Mucosa of descending colon (tissue), 3 donors: ENCODE measurements at regions not wholly inside any gene's neighbourhood (a gene's known extent, or its start where the extent isn't known, plus 50 kb on each side); places are given as distances from the start of the nearest gene placed in this dataset.

Experiments
- ATAC-seq: fragments of 200-7000 bp; cut with Tn5 transposase; one replicate; pipeline ENCODE4 v1.9.1; 2020; ENCODE audit warnings: mild to moderate bottlenecking, moderate library complexity
- DNase-seq, 3 donors: peaks; one replicate each; pipeline ENCODE4 v3.0.0-alpha.2; 2020
- H3K36me3 ChIP-seq: fragments of 200-600 bp; one replicate; pipeline ENCODE4 v1.8.0; 2021; ENCODE audit warnings: low read depth, mild to moderate bottlenecking
- H3K4me1 ChIP-seq: fragments of 200-600 bp; one replicate; pipeline ENCODE4 v1.8.0; 2021; ENCODE audit warnings: low read depth, mild to moderate bottlenecking
- H3K4me3 ChIP-seq: fragments of 200-600 bp; one replicate; pipeline ENCODE4 v1.8.0; 2021; ENCODE audit warnings: mild to moderate bottlenecking
- H3K9me3 ChIP-seq: fragments of 200-600 bp; one replicate; pipeline ENCODE4 v1.8.0; 2021; ENCODE audit warnings: mild to moderate bottlenecking
- intact Hi-C, 2 donors: fragments of 100-400 bp; cut with DNase I in 1 of 2; cut with micrococcal nuclease in 1 of 2; formaldehyde crosslinking; loops; one replicate each; pipeline versions ENCODE4 v1.11.0 to v1.11.1; 2022; cut with DNase I, micrococcal nuclease
- TF ChIP-seq, protein P1 (sequence below): fragments of 200-600 bp; IDR thresholded peaks from one replicate; pipeline ENCODE4 v1.8.0; 2022; ENCODE audit warnings: antibody characterized with exemption, mild to moderate bottlenecking
- donor health status: DM: no; HTN: no; CAD: no; lungs with moderate emphysema.
- donor health status: DM: no; HTN: no; CAD: no.
- donor health status: DM: no; HTN: yes; CAD: no.

DNA sequence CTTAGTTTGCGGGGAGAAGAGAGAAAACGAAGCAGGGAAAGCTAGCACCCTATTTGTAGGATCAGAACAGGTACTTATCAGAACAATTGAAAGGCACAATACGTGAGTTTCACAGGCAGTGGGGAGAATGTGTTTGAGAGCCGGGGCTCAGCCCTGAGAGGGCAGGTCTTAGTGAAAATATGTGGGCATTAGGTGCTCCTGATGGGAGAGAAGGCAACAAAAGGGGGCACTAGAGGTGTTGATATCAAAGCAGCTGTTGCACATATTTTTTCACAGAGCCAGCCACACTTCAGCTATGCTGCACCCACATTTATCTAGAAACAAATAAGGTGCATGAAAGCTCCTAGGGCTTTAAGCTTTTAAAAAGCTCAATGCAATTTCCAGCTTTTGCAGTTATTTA lies 99.7 kb upstream of the MAN2A1 start:
- TF ChIP-seq, protein P1, sequence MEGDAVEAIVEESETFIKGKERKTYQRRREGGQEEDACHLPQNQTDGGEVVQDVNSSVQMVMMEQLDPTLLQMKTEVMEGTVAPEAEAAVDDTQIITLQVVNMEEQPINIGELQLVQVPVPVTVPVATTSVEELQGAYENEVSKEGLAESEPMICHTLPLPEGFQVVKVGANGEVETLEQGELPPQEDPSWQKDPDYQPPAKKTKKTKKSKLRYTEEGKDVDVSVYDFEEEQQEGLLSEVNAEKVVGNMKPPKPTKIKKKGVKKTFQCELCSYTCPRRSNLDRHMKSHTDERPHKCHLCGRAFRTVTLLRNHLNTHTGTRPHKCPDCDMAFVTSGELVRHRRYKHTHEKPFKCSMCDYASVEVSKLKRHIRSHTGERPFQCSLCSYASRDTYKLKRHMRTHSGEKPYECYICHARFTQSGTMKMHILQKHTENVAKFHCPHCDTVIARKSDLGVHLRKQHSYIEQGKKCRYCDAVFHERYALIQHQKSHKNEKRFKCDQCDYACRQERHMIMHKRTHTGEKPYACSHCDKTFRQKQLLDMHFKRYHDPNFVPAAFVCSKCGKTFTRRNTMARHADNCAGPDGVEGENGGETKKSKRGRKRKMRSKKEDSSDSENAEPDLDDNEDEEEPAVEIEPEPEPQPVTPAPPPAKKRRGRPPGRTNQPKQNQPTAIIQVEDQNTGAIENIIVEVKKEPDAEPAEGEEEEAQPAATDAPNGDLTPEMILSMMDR, result no peak
- Histone ChIP-seq H3K4me1 (no peaks in the 10 kb centered on the region), H3K9me3 (no peaks in the 10 kb centered on the region), H3K4me3 (no peak overlapping the region), H3K36me3 (no peaks in the 10 kb centered on the region)
- DNase-seq, result peak in 1 of 3 donors; percentile 3
- intact Hi-C loops, result no loop called here
- no peak for ATAC-seq

DNA sequence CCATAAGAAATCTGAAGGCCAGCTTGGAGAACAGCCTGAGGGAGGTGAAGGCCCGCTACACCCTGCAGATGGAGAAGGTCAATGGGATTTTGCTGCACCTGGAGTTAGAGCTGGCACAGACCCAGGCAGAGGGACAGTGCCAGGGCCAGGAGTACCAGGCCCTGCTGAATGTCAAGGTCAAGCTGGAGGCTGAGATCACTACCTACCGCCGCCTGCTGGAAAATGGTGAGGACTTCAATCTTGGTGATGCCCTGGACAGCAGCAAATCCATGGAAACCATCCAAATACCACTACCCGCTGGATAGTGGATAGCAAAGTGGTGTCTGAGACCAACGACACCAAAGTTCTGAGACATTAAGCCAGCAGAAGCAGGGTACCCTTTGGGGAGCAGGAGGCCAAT lies 100.5 kb upstream of the MAN2A1 start:
- Histone ChIP-seq H3K36me3 (no peaks in the 10 kb centered on the region), H3K9me3 (no peaks in the 10 kb centered on the region), H3K4me1 (no peaks in the 10 kb centered on the region), H3K4me3 (no peak overlapping the region)
- intact Hi-C loops, result no loop called here
- no peak for DNase-seq
- TF ChIP-seq, protein P1, result no peak
- no peak for ATAC-seq

DNA sequence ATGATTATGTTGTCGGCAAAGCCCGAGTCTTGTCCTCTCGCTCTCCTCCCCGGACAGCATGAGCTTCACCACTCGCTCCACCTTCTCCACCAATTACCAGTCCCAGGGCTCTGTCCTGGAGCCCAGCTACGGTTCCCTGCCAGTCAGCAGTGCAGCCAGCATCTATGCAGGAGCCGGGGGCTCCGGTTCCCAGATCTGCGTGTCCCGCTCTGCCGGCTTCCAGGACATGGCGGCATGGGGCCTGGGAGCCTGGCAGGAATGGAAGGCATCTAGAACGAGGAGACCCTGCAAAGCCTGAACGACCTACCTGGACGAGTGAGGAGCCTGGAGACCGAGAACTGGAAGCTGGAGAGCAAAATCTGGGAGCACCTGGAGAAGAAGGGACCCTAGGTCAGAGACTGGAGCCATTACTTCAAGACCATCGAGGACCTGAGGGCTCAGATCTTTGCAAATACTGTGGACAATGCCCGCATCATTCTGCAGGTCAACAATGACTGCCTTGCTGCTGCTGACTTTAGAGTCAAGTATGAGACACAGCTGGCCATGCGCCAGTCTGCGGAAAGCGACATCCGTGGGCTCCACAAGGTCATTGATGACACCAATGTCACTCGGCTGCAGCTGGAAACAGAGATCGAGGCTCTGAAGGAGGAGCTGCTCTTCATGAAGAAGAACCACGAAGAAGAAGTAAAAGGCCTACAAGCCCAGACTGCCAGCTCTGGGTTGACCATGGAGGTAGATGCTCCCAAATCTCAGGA lies 101.3 kb upstream of the MAN2A1 start:
- Histone ChIP-seq H3K9me3 (no peaks in the 10 kb centered on the region), H3K4me3 (no peak overlapping the region), H3K4me1 (no peaks in the 10 kb centered on the region), H3K36me3 (no peaks in the 10 kb centered on the region)
- TF ChIP-seq, protein P1, result no peak
- DNase-seq (no peak), ATAC-seq (no peak)
- intact Hi-C loops, result no loop called here

DNA sequence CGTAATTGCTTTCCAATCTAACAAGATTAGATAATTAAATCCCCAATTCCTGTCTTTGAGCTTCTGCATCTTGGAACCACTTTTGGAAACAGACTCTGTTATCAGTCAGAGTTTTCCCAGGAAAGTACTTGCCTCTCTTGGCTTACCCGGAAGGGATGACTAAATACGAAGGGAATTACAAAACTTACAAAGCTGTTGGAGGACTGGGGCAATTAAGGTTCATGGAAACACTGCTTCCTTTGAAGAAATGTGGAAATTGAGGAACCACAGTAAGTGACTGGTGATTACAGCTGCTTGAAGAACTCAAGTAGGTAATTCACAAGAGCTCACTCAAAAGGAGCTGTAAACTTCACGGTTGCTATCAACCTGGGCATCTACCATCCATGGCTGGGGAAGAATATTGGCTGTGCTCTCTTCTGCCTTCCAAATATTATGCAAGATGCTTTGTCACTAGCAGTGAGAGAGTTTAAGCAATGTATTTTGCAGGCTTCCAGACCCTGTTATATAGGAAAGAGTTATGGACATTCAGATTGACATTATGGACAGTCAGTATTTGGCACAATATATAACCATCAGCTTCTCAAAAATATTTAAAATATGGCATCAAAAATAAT lies 104.6 kb upstream of the MAN2A1 start:
- Histone ChIP-seq H3K4me3 (no peak overlapping the region), H3K9me3 (no peaks in the 10 kb centered on the region), H3K36me3 (no peaks in the 10 kb centered on the region), H3K4me1 (no peaks in the 10 kb centered on the region)
- intact Hi-C loops, result no loop called here
- no peak for DNase-seq
- TF ChIP-seq, protein P1, result no peak
- ATAC-seq, result no peak

DNA sequence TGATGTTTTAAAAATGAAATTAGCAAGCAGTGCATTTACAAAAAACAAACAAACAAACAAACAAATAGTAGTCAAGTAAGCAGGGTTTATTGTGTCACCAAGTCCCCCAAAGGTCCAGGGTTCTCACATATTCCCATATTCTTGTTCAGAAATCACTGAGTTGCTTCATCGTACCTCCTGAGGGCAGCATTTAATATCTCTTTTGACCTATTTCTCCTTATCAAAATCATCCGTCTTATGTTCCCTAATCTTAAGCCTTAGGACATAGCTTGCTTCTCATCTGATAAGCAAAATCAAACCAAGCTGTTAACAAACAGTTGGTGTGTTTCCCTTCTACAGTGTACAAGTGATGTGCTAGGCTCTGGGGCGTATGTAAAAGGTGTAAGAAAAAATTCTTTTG lies 109.5 kb upstream of the MAN2A1 start:
- H3K36me3 ChIP-seq, result no peaks in the 10 kb centered on the region
- no peak overlapping the region for H3K4me3 ChIP-seq
- DNase-seq, result no peak
- no peaks in the 10 kb centered on the region for H3K9me3 ChIP-seq
- H3K4me1 ChIP-seq, result no peaks in the 10 kb centered on the region
- no peak for ATAC-seq
- TF ChIP-seq, protein P1, result no peak
- intact Hi-C loops, result no loop called here
